GM21717 (cell line): ENCODE measurements at regions not wholly inside any gene's neighbourhood (a gene's known extent, or its start where the extent isn't known, plus 50 kb on each side); places are given as distances from the start of the nearest gene placed in this dataset.

ENCODE experiments used
- ATAC-seq: cut with Tn5 transposase; IDR thresholded peaks from one replicate; pipeline ENCODE4 v1.9.1; 2021; ENCODE audit warnings: mild to moderate bottlenecking, moderate library complexity; ENCODE audit not compliant: unreplicated experiment

DNA sequence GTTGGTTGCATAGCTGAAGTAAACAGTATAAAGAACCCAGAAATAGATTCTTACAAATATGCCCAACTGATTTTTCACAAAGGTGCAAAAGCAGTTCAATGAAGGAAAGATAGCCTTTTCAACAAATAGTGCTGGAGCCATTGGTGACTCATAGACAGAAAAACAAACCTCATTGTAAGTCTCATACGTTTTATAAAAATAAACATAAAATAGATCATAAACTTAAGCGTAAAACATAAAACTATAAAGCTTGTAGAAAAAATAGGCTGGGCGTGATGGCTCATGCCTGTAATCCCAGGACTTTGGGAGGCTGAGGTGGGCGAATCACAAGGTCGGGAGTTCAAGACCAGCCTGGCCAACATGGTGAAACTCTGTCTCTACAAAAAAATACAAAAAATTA lies 318.8 kb upstream of the IGFBP3 start:
- ATAC-seq = no peak

- no peak for ATAC-seq
Observed at GRCh38 chr7:46237466-46237865, 316.4 kb upstream of the IGFBP3 start.

DNA sequence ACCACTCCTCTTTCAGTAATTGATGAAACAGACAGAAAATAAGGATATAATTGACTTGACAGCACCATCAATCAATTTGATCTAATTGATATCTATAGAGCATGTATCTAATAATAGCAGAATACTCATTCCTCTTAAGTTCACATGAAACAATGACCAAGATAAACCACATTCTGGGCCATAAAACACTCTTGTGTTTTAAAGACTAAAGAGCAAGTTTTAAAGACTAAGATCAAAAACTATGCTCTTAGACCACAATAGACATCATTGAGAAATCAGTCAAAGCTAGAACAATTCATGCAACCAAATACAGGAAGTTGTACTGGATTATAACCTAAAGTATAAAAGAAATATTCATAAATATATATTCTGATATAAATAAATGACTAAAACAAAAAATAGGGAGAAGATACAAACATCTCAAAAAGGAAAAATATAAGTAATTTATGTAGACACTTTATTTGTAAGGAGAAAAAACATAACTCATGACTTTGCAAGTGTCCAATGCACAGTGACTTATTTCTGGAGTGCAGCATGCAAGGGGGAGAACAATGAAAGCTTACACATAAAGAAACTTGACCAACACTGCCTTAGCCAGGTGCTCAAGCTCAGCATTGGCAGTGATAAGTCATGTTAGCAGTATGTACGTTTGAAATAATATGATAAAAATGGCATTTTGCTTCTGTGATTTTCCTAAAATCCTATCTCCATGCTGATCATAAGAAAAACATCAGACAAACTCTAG lies 312.7 kb upstream of the IGFBP3 start:
- no peak for ATAC-seq

DNA sequence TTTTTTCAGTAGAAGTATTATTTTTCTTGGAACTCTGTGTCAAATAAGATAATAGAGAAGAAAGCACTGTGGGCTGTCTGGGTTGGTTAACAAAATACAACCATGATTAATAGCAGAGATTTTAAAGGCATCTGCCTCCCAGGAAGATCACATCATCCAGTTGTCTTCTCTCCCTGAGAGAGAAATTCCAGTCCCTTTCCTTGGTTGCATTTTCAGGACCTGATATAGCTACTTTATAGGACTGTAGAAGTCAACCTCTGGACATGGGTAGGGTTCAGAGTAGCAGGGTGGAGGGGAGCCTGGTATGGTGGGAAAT lies 309.9 kb upstream of the IGFBP3 start:
- ATAC-seq = no peak

DNA sequence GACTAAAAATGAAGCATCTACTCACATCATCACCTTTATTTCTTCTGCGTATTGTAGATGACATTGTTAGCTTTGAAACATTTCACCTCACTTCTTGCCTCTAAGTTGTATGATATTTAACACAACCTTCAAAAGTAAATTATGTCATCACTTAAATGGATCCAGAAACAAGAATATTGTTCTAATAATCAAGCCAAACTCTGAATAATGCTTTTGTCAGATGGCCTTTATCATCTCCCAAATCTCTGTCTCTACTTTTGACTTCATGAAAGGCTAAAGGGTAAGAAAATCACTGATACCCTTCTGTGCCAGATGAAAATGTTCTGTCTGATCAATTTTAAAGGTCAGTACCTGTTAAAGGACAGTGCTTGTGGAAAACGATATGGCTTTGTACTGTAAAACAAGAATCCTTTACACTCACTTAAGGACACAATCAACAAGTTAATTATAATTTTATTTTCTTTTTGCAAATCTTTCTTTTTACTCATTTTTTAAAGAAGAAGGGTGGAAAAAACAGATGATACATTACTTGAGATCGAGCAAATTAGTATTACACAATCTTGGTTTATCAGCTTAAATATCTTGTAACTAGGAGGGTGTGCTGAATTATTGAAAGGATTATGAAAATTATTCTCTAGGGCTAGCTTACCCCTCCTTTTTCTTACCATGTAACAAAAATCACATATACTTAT lies 309.4 kb upstream of the IGFBP3 start:
- ATAC-seq = no peak

DNA sequence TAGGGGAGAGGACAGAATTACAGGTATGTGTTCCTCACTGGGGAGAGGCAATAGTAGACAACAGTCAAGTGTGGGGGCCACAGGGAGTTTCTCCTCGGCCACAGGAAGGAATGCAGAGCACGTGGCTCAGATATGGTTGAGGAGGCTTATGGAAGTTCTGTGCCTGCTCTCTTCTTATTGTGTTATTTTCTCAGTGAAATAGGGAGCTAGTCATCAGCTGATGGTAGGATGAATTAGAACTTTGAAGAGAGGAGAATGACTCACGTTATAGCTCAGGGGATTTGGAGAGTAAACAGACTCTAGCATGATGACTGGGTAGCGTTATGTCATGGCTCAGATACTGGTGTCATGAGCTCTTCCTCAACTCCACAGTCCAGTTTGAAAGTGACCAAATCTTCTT lies 308.3 kb upstream of the IGFBP3 start:
- no peak for ATAC-seq

- no peak for ATAC-seq
Observed at GRCh38 chr7:46226860-46227259, 305.8 kb upstream of the IGFBP3 start.

DNA sequence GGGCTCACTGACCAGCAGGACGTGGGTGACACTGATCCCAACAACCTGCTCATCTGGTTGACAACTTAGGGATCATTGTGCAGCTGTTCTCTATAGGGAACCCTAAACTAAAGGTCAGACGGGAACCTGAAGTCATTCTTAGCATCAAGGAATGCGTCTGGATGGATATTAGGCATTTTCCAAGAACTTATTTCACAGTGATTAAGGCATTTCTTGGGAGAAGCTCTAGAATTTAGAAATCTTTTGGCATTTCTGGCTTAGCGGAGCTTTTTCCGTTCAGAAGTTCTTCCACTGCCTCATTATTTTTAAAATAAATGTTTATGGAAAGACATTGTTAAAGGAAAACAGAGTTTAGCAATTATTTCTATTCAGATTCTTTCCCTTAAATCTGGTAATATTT lies 303.3 kb upstream of the IGFBP3 start:
- no peak for ATAC-seq

DNA sequence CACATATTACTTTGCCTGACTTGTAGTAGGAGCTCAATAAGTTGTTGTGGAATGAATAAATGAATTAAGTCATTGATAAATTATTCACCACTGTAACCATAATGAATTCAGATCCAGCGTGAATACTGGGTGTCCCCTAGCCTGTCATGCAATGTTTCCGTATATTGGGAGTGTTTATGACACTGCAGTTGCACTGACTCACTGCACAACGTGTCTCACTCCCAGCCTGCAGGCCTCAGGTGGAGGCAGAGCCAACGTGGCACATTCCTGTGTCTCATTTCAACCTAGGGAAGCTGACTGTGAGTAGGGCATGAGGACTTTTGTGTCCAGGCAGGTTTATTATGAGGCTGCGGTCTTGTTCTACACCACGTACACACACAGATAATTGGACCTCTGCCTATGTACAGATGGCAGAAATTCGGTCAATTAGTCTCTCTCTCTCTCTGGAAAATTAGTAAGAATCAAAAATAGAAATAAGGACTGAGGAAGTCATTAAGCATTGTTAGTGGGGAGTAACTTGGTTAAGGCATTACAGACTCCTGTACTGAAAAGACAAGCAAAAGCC lies 299.1 kb upstream of the IGFBP3 start:
- no peak for ATAC-seq

DNA sequence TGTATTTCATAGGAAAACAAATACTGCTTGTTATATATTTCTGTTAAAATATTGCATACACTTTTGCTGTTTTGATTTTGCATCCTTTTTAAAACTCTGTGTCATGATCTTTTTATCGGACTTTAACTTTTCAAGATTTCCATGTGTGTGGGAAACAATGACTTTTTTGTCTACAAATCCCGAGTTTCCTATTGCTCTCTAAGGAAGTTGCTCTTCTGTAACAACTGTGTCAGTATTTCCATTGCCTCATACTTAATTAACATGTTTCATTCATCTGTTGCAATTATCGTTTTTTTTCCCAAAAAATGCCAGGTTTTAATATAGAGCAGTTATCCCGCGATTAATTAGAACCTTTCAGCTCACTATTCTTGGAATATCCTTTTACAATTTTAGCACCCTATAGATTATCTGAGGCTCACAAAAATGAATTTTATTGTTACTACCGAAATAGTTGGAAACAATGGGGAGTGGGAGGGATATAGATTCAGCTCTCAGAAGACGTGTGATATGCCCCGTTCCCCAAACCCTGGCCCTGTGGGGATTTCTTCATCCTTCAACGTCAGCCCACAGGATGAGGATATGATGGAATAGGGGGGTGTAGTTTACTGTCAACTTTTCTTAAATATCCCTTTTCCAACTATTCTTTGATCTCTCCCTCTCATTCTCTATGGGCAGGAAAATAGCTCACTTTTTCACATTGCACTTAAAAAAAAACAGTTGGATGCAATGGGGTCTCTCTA lies 297.6 kb upstream of the IGFBP3 start:
- no peak for ATAC-seq

- no peak for ATAC-seq
Observed at GRCh38 chr7:46215987-46216567, 295.0 kb upstream of the IGFBP3 start.

DNA sequence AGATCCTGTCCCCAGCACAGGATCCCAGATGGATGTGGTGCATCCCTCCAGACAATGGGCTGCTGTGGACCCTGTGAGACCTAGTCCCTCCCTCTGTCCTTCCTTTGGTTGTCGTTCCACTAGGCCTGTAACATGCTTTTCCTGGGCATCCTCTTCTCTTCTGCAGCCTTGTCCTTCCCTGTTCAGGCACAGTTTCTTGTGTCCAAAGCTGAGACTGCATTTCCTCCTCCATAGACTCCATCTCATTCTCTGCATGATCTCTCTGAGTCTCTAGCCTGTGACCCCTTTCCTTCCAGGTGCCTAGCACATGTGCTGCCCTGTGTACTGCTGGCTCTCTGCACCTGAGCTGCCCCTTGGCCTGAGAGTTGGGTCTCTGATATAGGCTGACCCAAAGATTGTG lies 293.5 kb upstream of the IGFBP3 start:
- ATAC-seq = no peak

DNA sequence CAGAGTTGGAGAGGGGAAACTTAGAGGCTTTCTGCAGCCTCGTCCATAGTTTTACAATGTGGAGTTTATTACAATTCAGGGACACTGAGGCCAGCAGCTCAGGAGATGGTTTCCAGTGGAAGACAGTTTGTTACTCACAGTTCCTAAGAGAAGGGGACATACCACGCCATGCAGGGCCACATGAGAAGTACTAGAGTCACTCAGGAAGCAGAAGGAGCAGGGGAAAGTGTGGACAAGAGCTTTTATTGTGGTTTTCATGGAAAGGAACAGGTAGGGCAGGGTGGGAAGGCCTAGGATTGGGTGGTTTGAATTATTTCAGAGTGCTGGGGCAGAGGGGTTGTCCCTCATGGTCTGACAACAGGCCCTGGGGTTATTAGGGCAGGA lies 292.1 kb upstream of the IGFBP3 start:
- no peak for ATAC-seq

GRCh38 chr7:46212425-46213153 lies 291.5 kb upstream of the IGFBP3 start:
- ATAC-seq = no peak

DNA sequence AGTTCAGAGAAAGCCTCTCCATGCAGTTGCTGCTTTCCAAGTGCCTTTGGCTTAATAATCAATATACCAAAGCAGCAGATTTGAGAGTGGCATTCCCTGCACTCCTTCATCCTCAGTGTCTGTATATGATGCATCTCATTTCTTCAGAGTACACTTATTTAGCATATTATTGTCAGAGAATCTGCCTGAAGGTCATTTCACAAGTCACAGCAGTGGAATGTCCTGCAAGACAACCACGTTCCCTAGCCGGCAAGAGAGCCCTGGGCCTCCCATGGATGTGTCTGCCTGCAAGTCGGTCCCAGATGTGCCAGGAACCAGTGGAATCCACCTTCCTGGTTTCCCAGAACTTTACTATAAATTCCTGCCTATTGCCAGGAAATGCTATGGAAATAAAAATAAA lies 289.4 kb upstream of the IGFBP3 start:
- no peak for ATAC-seq

DNA sequence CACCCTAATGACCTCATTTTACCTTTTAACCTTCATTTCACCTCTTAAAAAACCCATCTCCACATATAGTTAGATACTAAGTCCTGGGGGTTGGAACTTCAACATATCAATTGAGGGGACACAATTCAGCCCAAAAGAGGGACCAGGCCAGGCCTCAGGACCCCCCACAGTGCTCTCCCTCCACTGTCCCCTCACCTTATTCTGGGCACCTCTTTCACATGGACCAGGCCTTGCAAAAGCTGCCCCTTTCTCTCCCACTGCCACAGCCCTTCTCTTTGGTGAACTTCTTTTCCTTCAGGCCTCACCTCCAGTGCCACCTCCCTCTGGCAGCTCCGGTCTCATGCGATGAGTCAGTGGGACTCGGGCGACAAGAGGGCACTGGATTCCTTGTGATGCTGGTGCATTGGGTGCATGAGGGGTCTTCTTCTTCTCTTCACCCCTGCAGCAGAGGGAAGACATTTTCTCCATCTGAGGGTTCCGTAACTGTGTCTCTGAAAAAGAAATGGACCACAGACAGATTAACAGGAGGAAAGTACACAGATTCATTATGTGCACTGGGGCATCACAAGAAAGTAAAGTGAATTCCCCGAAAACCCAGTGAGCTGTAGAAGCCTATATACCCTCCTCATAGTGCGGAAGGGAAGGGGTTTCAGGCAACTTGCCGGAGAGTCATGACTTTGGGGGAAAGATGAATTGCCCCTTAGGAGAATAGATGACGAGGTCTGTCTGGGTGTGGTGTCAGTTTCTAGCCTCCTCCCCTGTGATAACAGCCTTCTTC lies 288.7 kb upstream of the IGFBP3 start:
- ATAC-seq = no peak

DNA sequence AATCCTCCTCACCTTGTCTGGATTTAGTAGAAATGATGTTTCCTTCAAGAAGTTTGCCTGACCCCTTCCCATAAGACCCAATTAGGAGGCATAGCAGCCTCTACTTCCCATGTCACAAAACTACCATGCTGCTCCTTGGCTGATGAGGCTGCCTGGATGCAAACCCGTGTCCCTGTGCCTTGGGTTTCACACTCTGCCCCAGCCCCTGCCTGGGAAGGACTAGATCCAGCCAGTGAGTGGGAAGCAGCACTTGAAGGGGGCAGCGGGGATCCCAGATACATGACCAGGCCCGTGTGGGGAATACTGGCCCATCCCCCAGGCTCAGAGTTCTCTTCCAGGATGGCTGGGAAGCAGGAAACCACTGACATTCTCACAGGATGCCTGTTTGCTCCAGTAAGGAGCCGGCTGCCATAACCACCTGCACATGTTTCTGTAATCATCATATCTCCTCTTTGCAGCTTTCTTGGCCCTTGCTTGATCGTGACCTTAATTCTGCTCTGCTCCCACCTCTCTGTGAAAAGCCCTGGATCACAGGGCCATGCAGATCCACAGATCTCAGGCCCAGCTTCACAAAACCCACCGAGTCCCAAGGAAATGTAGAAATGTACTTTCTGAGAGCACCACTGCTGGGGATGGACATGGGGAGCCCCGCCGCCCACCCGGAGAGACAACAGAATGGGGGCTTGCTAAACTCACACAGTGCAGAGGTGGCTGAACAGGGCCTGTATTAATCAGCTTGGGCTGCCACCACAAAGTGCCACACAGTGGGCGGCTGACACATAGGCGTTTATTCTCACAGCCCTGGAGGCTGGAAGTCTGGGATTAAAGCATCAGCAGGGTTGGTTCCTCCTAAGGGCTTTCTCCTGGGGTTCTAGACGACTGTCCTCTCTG lies 287.8 kb upstream of the IGFBP3 start:
- ATAC-seq = no peak

DNA sequence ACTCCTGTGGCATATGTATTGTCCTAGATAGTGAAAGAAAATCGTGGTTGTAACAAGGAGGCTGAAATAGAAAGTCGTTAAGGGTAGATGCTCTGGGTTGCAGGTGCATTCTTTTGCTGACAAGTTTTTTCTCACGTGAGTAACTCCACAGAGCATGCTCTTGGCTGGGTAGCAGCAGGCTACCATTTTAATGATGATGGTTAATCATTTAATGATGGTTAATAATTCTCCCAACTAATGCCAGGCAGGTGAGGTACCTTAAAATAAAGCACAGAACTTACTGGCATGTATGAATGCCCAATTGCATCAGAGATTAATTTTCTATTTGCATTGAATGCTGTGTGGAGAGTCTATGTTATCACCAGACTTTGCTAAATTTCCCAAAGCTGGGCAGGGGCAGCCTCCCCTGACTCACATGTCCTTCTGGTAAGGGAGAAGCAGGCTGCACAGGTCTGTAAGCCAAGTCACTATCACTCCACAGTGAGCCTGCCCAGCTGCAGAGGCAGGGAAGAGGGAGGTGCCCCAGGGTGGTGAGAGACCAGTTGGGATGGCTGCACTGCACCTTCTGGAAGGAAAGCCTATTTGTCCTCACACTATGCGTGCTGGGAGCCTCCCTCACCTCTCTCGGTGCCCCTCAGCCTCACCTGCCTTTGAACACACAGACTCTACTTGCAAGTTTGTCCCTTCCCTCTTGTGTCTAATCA lies 287.0 kb upstream of the IGFBP3 start:
- no peak for ATAC-seq
